ENCODE measurements at regions not wholly inside any gene's neighbourhood (a gene's known extent, or its start where the extent isn't known, plus 50 kb on each side); places are given as distances from the start of the nearest gene placed in this dataset.
A peak's percentile ranks its signal among the peaks of the same experiment; 100 is the strongest.

DNA sequence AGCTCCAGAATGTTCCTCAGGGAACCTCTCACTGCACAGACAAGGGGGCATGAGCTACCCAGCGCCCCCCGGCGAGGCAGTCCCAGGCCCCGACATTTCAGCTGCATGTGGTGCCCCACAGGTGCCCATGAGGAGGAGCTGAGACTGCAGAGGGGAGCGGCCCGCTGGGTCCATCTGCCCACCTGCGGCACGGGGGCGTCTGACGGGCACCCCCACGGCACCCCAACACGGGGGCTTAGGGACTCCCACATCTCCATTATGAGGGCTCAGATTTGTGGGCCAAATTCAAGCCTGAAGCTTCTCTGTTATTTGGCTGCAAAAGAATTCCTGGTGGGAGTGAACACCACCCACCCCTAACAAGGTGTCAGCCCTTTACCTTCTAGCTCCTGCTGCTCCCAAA, 258.4 kb downstream of the UACA start:
- CTCF ChIA-PET, result interaction anchor here (1.0 to 1.9 kb wide), 4 partner anchors 17 to 929 kb away, joined by 3 to 9 read pairs (median 4); no protein-coding TSS in a partner anchor

DNA sequence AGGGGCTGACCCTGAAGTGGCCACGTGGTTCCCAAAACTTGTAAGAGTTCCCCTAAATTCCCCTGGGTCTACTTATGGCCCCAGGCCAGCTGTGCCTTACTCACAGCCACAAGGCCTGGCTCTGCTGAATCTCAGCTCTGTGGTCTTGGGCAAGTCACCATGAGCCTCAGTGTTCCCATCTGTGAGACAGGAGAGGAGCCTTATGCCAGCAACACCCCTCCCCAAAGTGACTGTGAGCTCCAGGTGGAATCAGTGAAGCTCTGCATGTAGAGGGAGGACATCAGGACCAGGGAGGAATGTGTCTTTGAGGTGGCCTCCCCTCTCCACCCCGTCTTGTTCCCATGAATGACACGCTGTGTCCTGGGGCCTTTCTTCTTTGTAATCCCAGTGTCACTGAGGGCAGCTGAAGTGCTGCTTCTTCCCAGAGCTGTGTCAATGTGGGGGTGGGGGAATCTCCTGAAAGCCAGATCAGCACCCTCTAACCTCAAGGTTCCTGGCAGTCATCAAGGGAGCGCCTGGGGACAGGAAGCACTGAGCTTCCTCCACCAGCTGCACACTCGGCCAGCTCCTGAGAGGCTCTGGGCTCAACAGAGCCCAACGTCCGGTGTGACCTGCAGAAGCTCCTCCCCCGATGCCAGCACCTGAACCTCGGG, 258.9 kb downstream of the UACA start:
- Histone ChIP-seq H3K4me3 (replicated peaks in 1 of 2; ENCODE audit: low read depth in 1 of 2, low read length in 2 of 2) (no peak overlapping the region), H3K9me3 (ENCODE audit: control insufficient read depth in 1 of 2, insufficient read depth in 1 of 2, low read depth in 1 of 2, low read length in 2 of 2) (peaks cover 0 to 5% of the 10 kb centered on the region in 2 experiments; a peak in 1 of 4 replicates), H4K20me1 (ENCODE audit: insufficient read depth) (no peaks in the 10 kb centered on the region), H3K9me2 (ENCODE audit: insufficient read depth) (no peaks in the 10 kb centered on the region), H3K27me3 (ENCODE audit: insufficient read depth, low read length) (peaks cover 20% of the 10 kb centered on the region; the same call in 1 of the 2 replicates), H3K36me3 (ENCODE audit: control insufficient read depth in 1 of 2, insufficient read depth in 2 of 2, low read length in 2 of 2) (no peaks in the 10 kb centered on the region), H3K4me1 (ENCODE audit: control insufficient read depth in 1 of 2, insufficient read depth in 2 of 2, low read length in 2 of 2) (peaks cover 47 to 54% of the 10 kb centered on the region in 2 experiments), H3K27ac (ENCODE audit: low read depth, low read length) (no peak overlapping the region), H2AFZ (ENCODE audit: low read depth, low read length, poor library complexity, severe bottlenecking) (no peak overlapping the region), H3K79me2 (ENCODE audit: insufficient read depth, low read length) (no peaks in the 10 kb centered on the region), H3K9ac (ENCODE audit: low read length) (no peak overlapping the region), H3K4me2 (ENCODE audit: low read length) (peak overlapping the region; percentile 58)
- ChIA-PET POLR2A (interaction anchor here (1.0 kb wide), 1 partner anchor 30 kb away, joined by 3 read pairs; no protein-coding TSS in a partner anchor), CTCF (interaction anchor here (1.0 to 1.9 kb wide), 2 partner anchors 16 to 929 kb away, joined by 3 to 9 read pairs; no protein-coding TSS in a partner anchor), RAD21 (ENCODE audit: low non-redundant PET in 1 of 2, low total read pairs in 2 of 2, uncharacterized antibody in 2 of 2, unreplicated experiment in 2 of 2) (no interaction called here)
- intact Hi-C loops (cut with micrococcal nuclease), result no loop called here
- no peak for TF ChIP-seq ZNF274 (IDR thresholded peaks at IDR 0.05; ENCODE audit: low read depth, low read length)
- TF ChIP-seq, protein P1, sequence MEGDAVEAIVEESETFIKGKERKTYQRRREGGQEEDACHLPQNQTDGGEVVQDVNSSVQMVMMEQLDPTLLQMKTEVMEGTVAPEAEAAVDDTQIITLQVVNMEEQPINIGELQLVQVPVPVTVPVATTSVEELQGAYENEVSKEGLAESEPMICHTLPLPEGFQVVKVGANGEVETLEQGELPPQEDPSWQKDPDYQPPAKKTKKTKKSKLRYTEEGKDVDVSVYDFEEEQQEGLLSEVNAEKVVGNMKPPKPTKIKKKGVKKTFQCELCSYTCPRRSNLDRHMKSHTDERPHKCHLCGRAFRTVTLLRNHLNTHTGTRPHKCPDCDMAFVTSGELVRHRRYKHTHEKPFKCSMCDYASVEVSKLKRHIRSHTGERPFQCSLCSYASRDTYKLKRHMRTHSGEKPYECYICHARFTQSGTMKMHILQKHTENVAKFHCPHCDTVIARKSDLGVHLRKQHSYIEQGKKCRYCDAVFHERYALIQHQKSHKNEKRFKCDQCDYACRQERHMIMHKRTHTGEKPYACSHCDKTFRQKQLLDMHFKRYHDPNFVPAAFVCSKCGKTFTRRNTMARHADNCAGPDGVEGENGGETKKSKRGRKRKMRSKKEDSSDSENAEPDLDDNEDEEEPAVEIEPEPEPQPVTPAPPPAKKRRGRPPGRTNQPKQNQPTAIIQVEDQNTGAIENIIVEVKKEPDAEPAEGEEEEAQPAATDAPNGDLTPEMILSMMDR (IDR thresholded peaks at IDR 0.05 in 2 of 3, conservative IDR thresholded peaks at IDR 0.05 in 1 of 3; ENCODE audit: borderline replicate concordance in 1 of 3, insufficient read depth in 1 of 3, low read depth in 2 of 3, low read length in 2 of 3), result no peak
- TF ChIP-seq RAD21 (IDR thresholded peaks at IDR 0.05; ENCODE audit: low read depth), result no peak
- no peak for TF ChIP-seq ZFX (IDR thresholded peaks at IDR 0.05)
- no peak for TF ChIP-seq CBX3 (IDR thresholded peaks at IDR 0.05; ENCODE audit: low read depth)
- no peak for TF ChIP-seq SP1 (IDR thresholded peaks at IDR 0.05; ENCODE audit: low read depth)
- no peak for TF ChIP-seq TCF7L2 (IDR thresholded peaks at IDR 0.05; ENCODE audit: borderline replicate concordance, extremely low read depth, insufficient read depth, insufficient read length)
- TF ChIP-seq SIN3A (IDR thresholded peaks at IDR 0.05; ENCODE audit: low read depth), result no peak
- DNase-seq (ENCODE audit: low read depth, low spot score) (no peak), ATAC-seq (no peak)
- no TSS peak for BruUV-seq (replicated peaks)

More for the DNA sequence above, 258.4 kb downstream of the UACA start:
- no peak overlapping the region for H2AFZ ChIP-seq (ENCODE audit: low read depth, low read length, poor library complexity, severe bottlenecking)
- ChIA-PET RAD21 (ENCODE audit: low non-redundant PET in 1 of 2, low total read pairs in 2 of 2, uncharacterized antibody in 2 of 2, unreplicated experiment in 2 of 2) (no interaction called here), POLR2A (no interaction called here)
- TF ChIP-seq JUND (IDR thresholded peaks at IDR 0.05) (no peak), SRF (IDR thresholded peaks at IDR 0.05; ENCODE audit: low read depth) (no peak)
- peak overlapping the region; percentile 58 for H3K4me2 ChIP-seq (ENCODE audit: low read length)
- H3K9me3 ChIP-seq (ENCODE audit: control insufficient read depth in 1 of 2, insufficient read depth in 1 of 2, low read depth in 1 of 2, low read length in 2 of 2), result peaks cover 0 to 9% of the 10 kb centered on the region in 2 experiments; a peak in 1 of 4 replicates
- DNase-seq (ENCODE audit: low read depth, low spot score), result no peak
- no peaks in the 10 kb centered on the region for H3K36me3 ChIP-seq (ENCODE audit: control insufficient read depth in 1 of 2, insufficient read depth in 2 of 2, low read length in 2 of 2)
- no peaks in the 10 kb centered on the region for H4K20me1 ChIP-seq (ENCODE audit: insufficient read depth)
- H3K27me3 ChIP-seq (ENCODE audit: insufficient read depth, low read length), result peaks cover 18% of the 10 kb centered on the region; the same call in 1 of the 2 replicates
- H3K4me3 ChIP-seq (replicated peaks in 1 of 2; ENCODE audit: low read depth in 1 of 2, low read length in 2 of 2), result 0 out of 4 replicates have a peak overlapping the region, but pooled peaks of 1 of the 2 experiments have one; percentile 0
- no TSS peak for BruUV-seq (replicated peaks)
- H3K9ac ChIP-seq (ENCODE audit: low read length), result no peak overlapping the region
- no peak for ATAC-seq
- H3K79me2 ChIP-seq (ENCODE audit: insufficient read depth, low read length), result no peaks in the 10 kb centered on the region
- H3K27ac ChIP-seq (ENCODE audit: low read depth, low read length), result peak overlapping the region; percentile 43
- no peaks in the 10 kb centered on the region for H3K9me2 ChIP-seq (ENCODE audit: insufficient read depth)
- intact Hi-C loops (cut with micrococcal nuclease), result no loop called here
- H3K4me1 ChIP-seq (ENCODE audit: control insufficient read depth in 1 of 2, insufficient read depth in 2 of 2, low read length in 2 of 2), result peaks cover 50 to 60% of the 10 kb centered on the region in 2 experiments
